A673 (cell line): ENCODE measurements at regions not wholly inside any gene's neighbourhood (a gene's known extent, or its start where the extent isn't known, plus 50 kb on each side); places are given as distances from the start of the nearest gene placed in this dataset.
"Not testable (repeated sequence)": the region's sequence is repeated elsewhere in the genome, so short reads cannot be mapped to it uniquely, and the experiment has no call there.

Source experiments
- BruUV-seq: library from RNA; stranded (reverse); fragments of 400-500 nt; replicated peaks from 2 replicates; lab custom pipeline; 2021; lab: Mats Ljungman, UMichigan
- CTCF ChIA-PET: fragments of 300-600 bp; sonication (Branson Sonifier 250); formaldehyde crosslinking; loops from one replicate; lab custom pipeline; 2022; ENCODE audit warnings: antibody characterized with exemption; lab: Charles Lee
- POLR2A ChIA-PET: fragments of 300-600 bp; sonication (Branson Sonifier 250); formaldehyde crosslinking; loops from one replicate; lab custom pipeline; 2022; ENCODE audit warnings: antibody characterized with exemption; ENCODE audit not compliant: low non-redundant PET; lab: Charles Lee
- DNase-seq: peaks from one replicate; pipeline ENCODE4 v3.0.0-alpha.2; 2015; ENCODE audit warnings: low spot score
- H3K27ac ChIP-seq: fragments of 200-600 bp; sonication (generic); 2 replicates; pipeline ENCODE4 v1.5.1; 2016; ENCODE audit warnings: mixed run types, low read depth, mild to moderate bottlenecking, mixed read lengths, antibody characterized with exemption, low read length; ENCODE audit not compliant: poor library complexity, severe bottlenecking
- H3K27me3 ChIP-seq: fragments of 200-600 bp; sonication (generic); replicated peaks from 2 replicates; pipeline ENCODE4 v1.6.1; 2017; ENCODE audit warnings: mixed run types, low read depth, mild to moderate bottlenecking, mixed read lengths, antibody characterized with exemption, low read length; ENCODE audit not compliant: insufficient read depth, poor library complexity
- H3K36me3 ChIP-seq: fragments of 200-600 bp; sonication (generic); 2 replicates; pipeline ENCODE4 v1.6.1; 2016; ENCODE audit warnings: mixed run types, mild to moderate bottlenecking, mixed read lengths, antibody characterized with exemption, low read length; ENCODE audit not compliant: insufficient read depth, poor library complexity, severe bottlenecking
- H3K4me1 ChIP-seq: fragments of 200-600 bp; sonication (generic); 2 replicates; pipeline ENCODE4 v1.6.1; 2017; ENCODE audit warnings: mixed run types, mild to moderate bottlenecking, mixed read lengths, antibody characterized with exemption, low read length; ENCODE audit not compliant: insufficient read depth, poor library complexity, severe bottlenecking
- H3K4me3 ChIP-seq: fragments of 200-600 bp; sonication (generic); 2 replicates; pipeline ENCODE4 v1.5.1; 2016; ENCODE audit warnings: low read depth, mixed run types, mild to moderate bottlenecking, mixed read lengths, low read length; ENCODE audit not compliant: poor library complexity, severe bottlenecking
- H3K9me3 ChIP-seq: fragments of 200-600 bp; sonication (generic); 2 replicates; pipeline ENCODE4 v1.6.1; 2016; ENCODE audit warnings: mixed run types, low read depth, mild to moderate bottlenecking, mixed read lengths, antibody characterized with exemption, low read length; ENCODE audit not compliant: poor library complexity, severe bottlenecking
- CTCF ChIP-seq: fragments of 300-800, 200-600 bp; sonication (generic); conservative IDR thresholded peaks from 2 replicates; pipeline ENCODE4 v1.5.1; 2017; ENCODE audit warnings: low read depth, mild to moderate bottlenecking, antibody characterized with exemption, low read length, moderate library complexity, mixed read lengths
- EZH2 ChIP-seq: fragments of 200-600 bp; sonication (generic); IDR thresholded peaks from 2 replicates; pipeline ENCODE4 v1.6.1; 2017; ENCODE audit warnings: borderline replicate concordance, low read depth, mild to moderate bottlenecking, mixed read lengths, antibody characterized with exemption, low read length; ENCODE audit not compliant: poor library complexity, severe bottlenecking
- intact Hi-C: fragments of 100-400 bp; cut with micrococcal nuclease; formaldehyde crosslinking; loops from one replicate; pipeline ENCODE4 v1.10.0; 2022; ENCODE audit not compliant: unreplicated experiment

- ChIA-PET CTCF (no interaction called here), POLR2A (no interaction called here)
- Histone ChIP-seq H3K4me1 (no peaks in the 10 kb centered on the region), H3K36me3 (no peaks in the 10 kb centered on the region), H3K4me3 (no peak overlapping the region), H3K27me3 (no peaks in the 10 kb centered on the region), H3K9me3 (no peaks in the 10 kb centered on the region), H3K27ac (no peak overlapping the region)
- intact Hi-C loops: loop anchor here (10.0 kb wide), 1 partner anchor 247 kb away; no protein-coding TSS in a partner anchor
- no peak for TF ChIP-seq EZH2
- TF ChIP-seq CTCF: no peak
- DNase-seq: peak; percentile 80
- no TSS peak for BruUV-seq
Measured at GRCh38 chr9:21711504-21711903, 90.9 kb upstream of the MTAP start.

- ChIA-PET CTCF (no interaction called here), POLR2A (no interaction called here)
- Histone ChIP-seq H3K36me3 (no peaks in the 10 kb centered on the region), H3K4me1 (no peaks in the 10 kb centered on the region), H3K27me3 (no peaks in the 10 kb centered on the region), H3K9me3 (no peaks in the 10 kb centered on the region), H3K27ac (no peak overlapping the region), H3K4me3 (no peak overlapping the region)
- DNase-seq: no peak
- no peak for TF ChIP-seq CTCF
- intact Hi-C loops: loop anchor here (10.0 kb wide), 1 partner anchor 251 kb away; no protein-coding TSS in a partner anchor
- no TSS peak for BruUV-seq
Measured at GRCh38 chr9:21715408-21715807, 87.0 kb upstream of the MTAP start.

- intact Hi-C loops: no loop called here
- H3K4me3 ChIP-seq: no peak overlapping the region
- DNase-seq: no peak
- no peaks in the 10 kb centered on the region for H3K27me3 ChIP-seq
- no peak for TF ChIP-seq EZH2
- no peak for TF ChIP-seq CTCF
- no peaks in the 10 kb centered on the region for H3K4me1 ChIP-seq
- ChIA-PET POLR2A (no interaction called here), CTCF (no interaction called here)
- BruUV-seq: no TSS peak
- H3K27ac ChIP-seq: no peak overlapping the region
- no peaks in the 10 kb centered on the region for H3K9me3 ChIP-seq
- H3K36me3 ChIP-seq: no peaks in the 10 kb centered on the region
Measured at GRCh38 chr9:21720758-21721157, 81.7 kb upstream of the MTAP start.

- H3K27ac ChIP-seq, H3K36me3 ChIP-seq, CTCF ChIA-PET, H3K27me3 ChIP-seq, BruUV-seq, POLR2A ChIA-PET, DNase-seq, H3K4me1 ChIP-seq, intact Hi-C loops, H3K9me3 ChIP-seq, H3K4me3 ChIP-seq: not testable (repeated sequence)
Measured at GRCh38 chr9:21727411-21727810, 75.0 kb upstream of the MTAP start.
